A673 (cell line): ENCODE measurements at regions not wholly inside any gene's neighbourhood (a gene's known extent, or its start where the extent isn't known, plus 50 kb on each side); places are given as distances from the start of the nearest gene placed in this dataset.

Experiments
- CTCF ChIP-seq: fragments of 300-800, 200-600 bp; sonication (generic); conservative IDR thresholded peaks from 2 replicates; pipeline ENCODE4 v1.5.1; 2017; ENCODE audit warnings: low read depth, mild to moderate bottlenecking, antibody characterized with exemption, low read length, moderate library complexity, mixed read lengths
- EZH2 ChIP-seq: fragments of 200-600 bp; sonication (generic); IDR thresholded peaks from 2 replicates; pipeline ENCODE4 v1.6.1; 2017; ENCODE audit warnings: borderline replicate concordance, low read depth, mild to moderate bottlenecking, mixed read lengths, antibody characterized with exemption, low read length; ENCODE audit not compliant: poor library complexity, severe bottlenecking

GRCh38 chr9:74304598-74304997 is 192.5 kb upstream of the RORB start:
- TF ChIP-seq CTCF (no peak), EZH2 (no peak)
